ENCODE measurements at regions not wholly inside any gene's neighbourhood (a gene's known extent, or its start where the extent isn't known, plus 50 kb on each side); places are given as distances from the start of the nearest gene placed in this dataset.

- TF ChIP-seq CTCF (conservative IDR thresholded peaks at IDR 0.05) (no peak), EZH2 (IDR thresholded peaks at IDR 0.05; ENCODE audit: low read depth) (no peak)
Measured at GRCh38 chr21:39123375-39123774, 59.9 kb downstream of the PSMG1 start.

Measured in PC-9 (cell line).